Natural killer cell (primary cell): ENCODE measurements at regions not wholly inside any gene's neighbourhood (a gene's known extent, or its start where the extent isn't known, plus 50 kb on each side); places are given as distances from the start of the nearest gene placed in this dataset.

ENCODE experiments used
- ATAC-seq, 3 donors: fragments of 150-1000 bp in 2 of 3; fragments of 200-7000 bp in 1 of 3; cut with Tn5 transposase; 1 replicate in 1 of 3; 2 replicates in 2 of 3; pipeline ENCODE4 v1.10.0; 2021; ENCODE audit warnings: mild to moderate bottlenecking in 2 of 3, moderate library complexity in 2 of 3
- DNase-seq, 2 donors: peaks; one replicate each; pipeline versions ENCODE4 v3.0.0 to v3.0.0-alpha.2; 2013 to 2021; ENCODE audit warnings: mixed read lengths in 1 of 2
- H3K27ac ChIP-seq: one replicate; pipeline ENCODE4 v1.5.1; 2013; ENCODE audit warnings: mild to moderate bottlenecking, low read length
- H3K27me3 ChIP-seq: one replicate; pipeline ENCODE4 v1.6.1; 2013; ENCODE audit warnings: low read length; ENCODE audit not compliant: control insufficient read depth, insufficient read depth
- H3K36me3 ChIP-seq: one replicate; pipeline ENCODE4 v1.6.1; 2013; ENCODE audit warnings: low read length; ENCODE audit not compliant: control insufficient read depth, insufficient read depth
- H3K4me1 ChIP-seq: one replicate; pipeline ENCODE4 v1.6.1; 2013; ENCODE audit warnings: low read length; ENCODE audit not compliant: control insufficient read depth, insufficient read depth
- H3K4me3 ChIP-seq: one replicate; pipeline ENCODE4 v1.5.1; 2013; ENCODE audit warnings: low read length
- H3K9me3 ChIP-seq: one replicate; pipeline ENCODE4 v1.6.1; 2013; ENCODE audit warnings: low read length; ENCODE audit not compliant: control insufficient read depth, insufficient read depth
- H3K27ac Mint-ChIP-seq, 2 donors: one replicate each; pipeline ENCODE4 v1.8.0; 2022; ENCODE audit warnings: mild to moderate bottlenecking in 2 of 2, mixed read lengths in 2 of 2, moderate library complexity in 1 of 2
- H3K27me3 Mint-ChIP-seq, 2 donors: one replicate each; pipeline ENCODE4 v1.8.0; 2022; ENCODE audit warnings: low read depth in 2 of 2, mixed read lengths in 2 of 2
- H3K36me3 Mint-ChIP-seq: one replicate; pipeline ENCODE4 v1.8.0; 2022; ENCODE audit warnings: mixed read lengths
- H3K4me1 Mint-ChIP-seq, 2 donors: one replicate each; pipeline ENCODE4 v1.8.0; 2022; ENCODE audit warnings: mixed read lengths in 2 of 2
- H3K4me3 Mint-ChIP-seq: one replicate; pipeline ENCODE4 v1.8.0; 2022; ENCODE audit warnings: mild to moderate bottlenecking, moderate library complexity, mixed read lengths
- H3K9me3 Mint-ChIP-seq, 2 donors: one replicate each; pipeline ENCODE4 v1.8.0; 2022; ENCODE audit warnings: mixed read lengths in 2 of 2
- WGBS: methylation state at CpG from one replicate; pipeline ENCODE4 v1.1.7; 2013; ENCODE audit warnings: missing lambda C conversion rate; ENCODE audit not compliant: insufficient coverage; 5-methylcytosine and 5-hydroxymethylcytosine counted together
- intact Hi-C: fragments of 100-400 bp; cut with micrococcal nuclease; formaldehyde crosslinking; loops from one replicate; pipeline ENCODE4 v1.14.2; 2022
- TF ChIP-seq, protein P1 (sequence below): fragments of 200-600 bp; IDR thresholded peaks from one replicate; pipeline ENCODE4 v1.8.0; 2022; ENCODE audit warnings: antibody characterized with exemption

DNA sequence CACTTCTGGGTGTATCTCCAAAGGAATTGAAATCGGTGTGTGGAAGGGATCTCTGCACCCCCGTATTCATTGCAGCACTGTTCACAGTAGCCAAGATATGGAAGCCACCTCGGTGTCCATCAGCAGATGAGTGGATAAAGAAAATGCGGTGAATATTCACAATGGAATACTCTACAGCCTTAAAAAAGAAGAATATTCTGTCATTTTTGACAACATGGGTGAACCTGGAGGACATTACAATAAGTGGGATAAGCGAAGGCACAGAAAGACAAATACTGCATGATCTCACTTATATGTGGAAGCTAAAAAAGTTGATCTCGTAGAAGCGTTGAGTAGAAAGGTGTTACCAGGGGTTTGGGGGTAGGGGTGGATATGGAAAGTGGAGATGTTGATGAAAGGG, 111.9 kb downstream of the BEGAIN start:
- no peak for ATAC-seq
- H3K27me3 Mint-ChIP-seq, result no peaks in the 10 kb centered on the region
- TF ChIP-seq, protein P1, sequence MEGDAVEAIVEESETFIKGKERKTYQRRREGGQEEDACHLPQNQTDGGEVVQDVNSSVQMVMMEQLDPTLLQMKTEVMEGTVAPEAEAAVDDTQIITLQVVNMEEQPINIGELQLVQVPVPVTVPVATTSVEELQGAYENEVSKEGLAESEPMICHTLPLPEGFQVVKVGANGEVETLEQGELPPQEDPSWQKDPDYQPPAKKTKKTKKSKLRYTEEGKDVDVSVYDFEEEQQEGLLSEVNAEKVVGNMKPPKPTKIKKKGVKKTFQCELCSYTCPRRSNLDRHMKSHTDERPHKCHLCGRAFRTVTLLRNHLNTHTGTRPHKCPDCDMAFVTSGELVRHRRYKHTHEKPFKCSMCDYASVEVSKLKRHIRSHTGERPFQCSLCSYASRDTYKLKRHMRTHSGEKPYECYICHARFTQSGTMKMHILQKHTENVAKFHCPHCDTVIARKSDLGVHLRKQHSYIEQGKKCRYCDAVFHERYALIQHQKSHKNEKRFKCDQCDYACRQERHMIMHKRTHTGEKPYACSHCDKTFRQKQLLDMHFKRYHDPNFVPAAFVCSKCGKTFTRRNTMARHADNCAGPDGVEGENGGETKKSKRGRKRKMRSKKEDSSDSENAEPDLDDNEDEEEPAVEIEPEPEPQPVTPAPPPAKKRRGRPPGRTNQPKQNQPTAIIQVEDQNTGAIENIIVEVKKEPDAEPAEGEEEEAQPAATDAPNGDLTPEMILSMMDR, result no peak

DNA sequence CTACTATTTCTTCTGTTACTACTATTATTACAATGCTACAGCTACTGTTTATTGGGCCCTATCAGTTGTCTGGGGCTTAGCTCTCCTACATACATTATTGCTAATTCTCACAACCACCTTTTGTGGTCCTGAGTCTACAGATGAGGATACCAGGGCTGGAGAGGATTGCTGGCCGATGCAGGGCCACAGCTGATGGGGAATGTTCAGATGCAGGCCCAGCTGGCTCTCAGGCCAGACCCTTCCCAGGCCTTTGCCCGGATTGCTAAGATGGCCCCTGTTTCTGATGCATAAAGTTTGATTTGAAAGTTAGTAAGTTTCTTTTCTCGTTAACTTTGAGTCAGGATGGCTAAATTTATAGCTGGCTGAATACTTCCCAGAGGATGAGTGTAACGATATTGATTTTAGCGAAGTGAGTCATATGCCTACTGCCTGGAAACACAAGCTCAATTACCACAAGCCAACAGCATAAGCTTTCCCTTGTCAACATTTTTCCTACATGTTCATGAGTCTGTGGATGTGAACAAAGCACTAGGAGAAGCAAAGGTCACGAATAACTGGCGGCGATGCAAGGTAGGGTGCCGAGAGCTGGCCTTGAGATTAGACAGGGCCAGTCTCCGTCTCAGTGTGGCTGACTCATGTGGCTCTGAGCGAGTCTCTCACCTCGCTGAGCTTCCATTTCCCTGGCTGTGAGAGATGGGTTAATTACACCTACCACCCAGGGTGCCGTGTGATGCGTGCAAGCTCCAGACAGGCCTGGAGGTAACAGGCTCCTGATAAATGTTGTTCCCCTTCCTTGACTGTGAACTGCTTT, 111.0 kb downstream of the BEGAIN start:
- TF ChIP-seq, protein P1, result no peak
- Mint-ChIP-seq H3K4me1 (peaks cover 0 to 7% of the 10 kb centered on the region in 2 donors), H3K9me3 (no peaks in the 10 kb centered on the region), H3K4me3 (no peak overlapping the region), H3K36me3 (no peaks in the 10 kb centered on the region), H3K27me3 (no peaks in the 10 kb centered on the region), H3K27ac (no peak overlapping the region)
- WGBS, result 97% methylated on average over 14 of the region's 14 CpGs
- Histone ChIP-seq H3K36me3 (no peaks in the 10 kb centered on the region), H3K27ac (no peak overlapping the region), H3K9me3 (no peaks in the 10 kb centered on the region), H3K4me3 (no peak overlapping the region), H3K4me1 (no peaks in the 10 kb centered on the region), H3K27me3 (no peaks in the 10 kb centered on the region)
- intact Hi-C loops, result loop anchor here (10.0 kb wide), 1 partner anchor 91 kb away; no protein-coding TSS in a partner anchor
- ATAC-seq (no peak), DNase-seq (no peak)

More for the DNA sequence above, 111.9 kb downstream of the BEGAIN start:
- no peak overlapping the region for H3K4me3 Mint-ChIP-seq
- Histone ChIP-seq H3K36me3 (no peaks in the 10 kb centered on the region), H3K9me3 (no peaks in the 10 kb centered on the region), H3K4me3 (no peak overlapping the region), H3K27ac (no peak overlapping the region), H3K27me3 (no peaks in the 10 kb centered on the region), H3K4me1 (no peaks in the 10 kb centered on the region)
- intact Hi-C loops, result loop anchor here (10.0 kb wide), 1 partner anchor 90 kb away; no protein-coding TSS in a partner anchor
- DNase-seq, result no peak
- H3K27ac Mint-ChIP-seq, result no peak overlapping the region
- no peaks in the 10 kb centered on the region for H3K36me3 Mint-ChIP-seq
- WGBS, result 96% methylated on average over 7 of the region's 7 CpGs
- peaks cover 0 to 7% of the 10 kb centered on the region in 2 donors for H3K4me1 Mint-ChIP-seq
- no peaks in the 10 kb centered on the region for H3K9me3 Mint-ChIP-seq

DNA sequence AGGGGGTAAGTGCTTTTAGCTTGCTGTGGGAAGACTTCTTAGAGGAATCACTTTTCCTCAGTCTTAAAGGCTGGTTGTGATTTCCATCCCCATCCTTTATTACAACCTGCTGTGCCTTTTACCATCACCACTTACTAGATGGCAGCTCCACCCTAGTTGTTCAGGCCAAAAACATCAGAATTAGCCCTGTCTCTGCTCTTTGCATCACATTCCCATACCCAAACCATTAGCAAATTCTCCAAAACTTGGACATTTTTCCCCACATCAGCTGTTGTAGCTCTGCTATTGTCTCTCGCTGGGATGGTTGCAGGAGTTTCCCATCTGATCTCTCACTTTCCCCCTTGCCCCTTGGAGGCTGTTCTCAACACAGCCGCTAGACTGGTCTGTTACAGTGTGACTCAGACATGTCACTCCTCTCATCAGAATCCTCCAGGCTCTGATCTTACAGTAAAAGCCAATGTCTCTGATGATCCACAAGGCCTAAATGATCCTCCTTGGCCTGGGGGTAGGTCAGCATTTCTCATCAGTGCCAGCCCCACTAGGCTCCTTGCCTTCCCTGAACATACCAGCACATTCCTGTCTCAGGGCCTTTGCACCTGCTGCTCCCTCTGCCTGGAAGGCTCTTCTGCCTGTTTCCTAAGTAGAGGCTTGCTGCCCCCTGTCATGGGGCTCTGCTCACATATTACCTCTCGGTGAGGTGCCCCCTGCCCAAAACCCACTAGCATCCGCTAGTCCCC, 102.5 kb downstream of the BEGAIN start:
- Mint-ChIP-seq H3K4me3 (no peak overlapping the region), H3K36me3 (peaks cover 9% of the 10 kb centered on the region), H3K4me1 (peaks cover 0 to 6% of the 10 kb centered on the region in 2 donors), H3K9me3 (no peaks in the 10 kb centered on the region), H3K27ac (no peak overlapping the region), H3K27me3 (no peaks in the 10 kb centered on the region)
- WGBS, result 91% methylated on average over 4 of the region's 4 CpGs
- no peaks in the 10 kb centered on the region for H3K9me3 ChIP-seq
- H3K36me3 ChIP-seq, result no peaks in the 10 kb centered on the region
- ATAC-seq, result no peak
- no peaks in the 10 kb centered on the region for H3K27me3 ChIP-seq
- H3K27ac ChIP-seq, result no peak overlapping the region
- no peak for DNase-seq
- TF ChIP-seq, protein P1, result no peak
- no peak overlapping the region for H3K4me3 ChIP-seq
- peaks cover 7% of the 10 kb centered on the region for H3K4me1 ChIP-seq
- intact Hi-C loops, result no loop called here
